Spleen (tissue), 11 donors: ENCODE measurements at regions not wholly inside any gene's neighbourhood (a gene's known extent, or its start where the extent isn't known, plus 50 kb on each side); places are given as distances from the start of the nearest gene placed in this dataset.

Experiments
- DNase-seq: peaks from one replicate; pipeline ENCODE4 v3.0.0-alpha.2; 2020
- H3K27ac ChIP-seq, 8 donors: fragments of 200-600 bp; sonication (generic) in 7 of 8; 1 replicate in 4 of 8; 2 replicates in 4 of 8; pipeline versions ENCODE4 v1.5.0 to v1.8.0; 2016 to 2021; ENCODE audit warnings: inconsistent platforms in 4 of 8, mild to moderate bottlenecking in 4 of 8, moderate library complexity in 1 of 8
- H3K27me3 ChIP-seq, 7 donors: fragments of 200-600 bp; sonication (generic) in 6 of 7; replicated peaks in 1 of 7; 1 replicate in 4 of 7; 2 replicates in 3 of 7; pipeline versions ENCODE4 v1.5.0 to v1.8.0; 2016 to 2021; ENCODE audit warnings: inconsistent platforms in 3 of 7, mild to moderate bottlenecking in 1 of 7
- H3K36me3 ChIP-seq, 6 donors: fragments of 200-600 bp; sonication (generic) in 5 of 6; 1 replicate in 4 of 6; 2 replicates in 2 of 6; pipeline versions ENCODE4 v1.5.0 to v1.8.0; 2016 to 2021; ENCODE audit warnings: inconsistent platforms in 2 of 6
- H3K4me1 ChIP-seq, 6 donors: fragments of 200-600 bp; sonication (generic) in 5 of 6; 1 replicate in 3 of 6; 2 replicates in 3 of 6; pipeline versions ENCODE4 v1.5.0 to v1.8.0; 2016 to 2021; ENCODE audit warnings: inconsistent platforms in 3 of 6
- H3K4me3 ChIP-seq, 8 donors: fragments of 200-600 bp; sonication (generic) in 7 of 8; 1 replicate in 4 of 8; 2 replicates in 4 of 8; pipeline versions ENCODE4 v1.5.0 to v1.8.0; 2016 to 2021; ENCODE audit warnings: inconsistent platforms in 4 of 8, mild to moderate bottlenecking in 4 of 8, moderate library complexity in 2 of 8
- H3K9me3 ChIP-seq, 8 donors: fragments of 200-600 bp; sonication (generic) in 7 of 8; 1 replicate in 4 of 8; 2 replicates in 4 of 8; pipeline versions ENCODE4 v1.5.0 to v1.8.0; 2016 to 2021; ENCODE audit warnings: inconsistent platforms in 4 of 8
- POLR2A ChIP-seq, 3 donors: fragments of 450-650 bp; IDR thresholded peaks; one replicate each; pipeline ENCODE4 v1.5.1; 2017; ENCODE audit warnings: antibody characterized with exemption in 3 of 3, mild to moderate bottlenecking in 1 of 3
- POLR2AphosphoS5 ChIP-seq, 3 donors: sonication (generic); formaldehyde crosslinking; IDR thresholded peaks; one replicate each; pipeline ENCODE4 v1.5.1; 2017; ENCODE audit warnings: antibody characterized with exemption in 3 of 3
- WGBS, 5 donors: extraction: QIAGEN DNeasy Blood & Tissue Kit in 3 of 5; methylation state at CpG; one replicate each; pipeline versions ENCODE4 v1.1.5 to v1.1.7; 2013 to 2018; 5-methylcytosine and 5-hydroxymethylcytosine counted together
- intact Hi-C: fragments of 100-400 bp; cut with DNase I; formaldehyde crosslinking; loops from one replicate; pipeline ENCODE4 v1.15.0; 2023; ENCODE audit warnings: low total_unique reads
- TF ChIP-seq, protein P1 (sequence below), 11 experiments: fragments of 200-600 bp in 7 of 11; fragments of 450-650 bp in 4 of 11; sonication (generic) in 4 of 11; IDR thresholded peaks in 8 of 11; conservative IDR thresholded peaks in 3 of 11; 1 replicate in 7 of 11; 2 replicates in 4 of 11; pipeline versions ENCODE4 v1.4.0 to v1.8.0; 2016 to 2021; ENCODE audit warnings: antibody characterized with exemption in 11 of 11, inconsistent platforms in 4 of 11, mild to moderate bottlenecking in 1 of 11
- donor health status: healthy with polysubstance abuse.
- donor health status: DM: no; HTN: no; CAD: no; lungs with moderate emphysema.
- donor health status: DM: no; HTN: no; CAD: no.
- donor health status: Bipolar disorder and iron deficiency.
- donor health status: healthy.
- donor health status: DM: no; HTN: no; CAD: no.
- donor health status: DM: yes; HTN: yes; CAD: no.

DNA sequence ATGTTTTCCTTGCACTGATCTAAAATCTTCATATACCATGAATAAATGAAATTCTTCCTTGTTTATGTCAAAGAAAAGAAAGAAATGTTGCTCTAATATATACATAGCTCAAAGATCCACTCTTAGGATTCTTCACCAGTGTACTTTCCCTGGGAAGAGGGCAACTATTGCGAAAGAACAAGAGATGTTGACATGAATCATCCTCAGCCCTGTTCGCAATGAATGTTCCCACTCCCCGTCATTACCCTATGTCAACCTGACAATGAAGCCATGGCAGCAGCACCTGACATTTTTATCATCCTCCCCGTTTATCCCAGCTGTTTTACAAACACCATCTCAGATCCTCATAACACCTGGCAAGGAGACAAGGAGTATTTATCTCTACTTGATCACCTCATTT is 409.1 kb upstream of the GRIA1 start:
- no peaks in the 10 kb centered on the region for H3K4me1 ChIP-seq
- no peak overlapping the region for H3K4me3 ChIP-seq
- no peak for DNase-seq
- H3K36me3 ChIP-seq: no peaks in the 10 kb centered on the region
- intact Hi-C loops: no loop called here
- H3K9me3 ChIP-seq: peaks cover 0 to 15% (median 0%) of the 10 kb centered on the region in 8 donors
- H3K27me3 ChIP-seq: no peaks in the 10 kb centered on the region
- 80 to 85% (median 82%) methylated on average over 4 of the region's 4 CpGs for WGBS, 5 donors
- no peak overlapping the region for H3K27ac ChIP-seq
- TF ChIP-seq POLR2AphosphoS5 (IDR thresholded peaks at IDR 0.05): no peak
- no peak for TF ChIP-seq POLR2A (IDR thresholded peaks at IDR 0.05)
- TF ChIP-seq, protein P1, sequence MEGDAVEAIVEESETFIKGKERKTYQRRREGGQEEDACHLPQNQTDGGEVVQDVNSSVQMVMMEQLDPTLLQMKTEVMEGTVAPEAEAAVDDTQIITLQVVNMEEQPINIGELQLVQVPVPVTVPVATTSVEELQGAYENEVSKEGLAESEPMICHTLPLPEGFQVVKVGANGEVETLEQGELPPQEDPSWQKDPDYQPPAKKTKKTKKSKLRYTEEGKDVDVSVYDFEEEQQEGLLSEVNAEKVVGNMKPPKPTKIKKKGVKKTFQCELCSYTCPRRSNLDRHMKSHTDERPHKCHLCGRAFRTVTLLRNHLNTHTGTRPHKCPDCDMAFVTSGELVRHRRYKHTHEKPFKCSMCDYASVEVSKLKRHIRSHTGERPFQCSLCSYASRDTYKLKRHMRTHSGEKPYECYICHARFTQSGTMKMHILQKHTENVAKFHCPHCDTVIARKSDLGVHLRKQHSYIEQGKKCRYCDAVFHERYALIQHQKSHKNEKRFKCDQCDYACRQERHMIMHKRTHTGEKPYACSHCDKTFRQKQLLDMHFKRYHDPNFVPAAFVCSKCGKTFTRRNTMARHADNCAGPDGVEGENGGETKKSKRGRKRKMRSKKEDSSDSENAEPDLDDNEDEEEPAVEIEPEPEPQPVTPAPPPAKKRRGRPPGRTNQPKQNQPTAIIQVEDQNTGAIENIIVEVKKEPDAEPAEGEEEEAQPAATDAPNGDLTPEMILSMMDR (IDR thresholded peaks at IDR 0.05 in 8 of 11, conservative IDR thresholded peaks at IDR 0.05 in 3 of 11): no peak

DNA sequence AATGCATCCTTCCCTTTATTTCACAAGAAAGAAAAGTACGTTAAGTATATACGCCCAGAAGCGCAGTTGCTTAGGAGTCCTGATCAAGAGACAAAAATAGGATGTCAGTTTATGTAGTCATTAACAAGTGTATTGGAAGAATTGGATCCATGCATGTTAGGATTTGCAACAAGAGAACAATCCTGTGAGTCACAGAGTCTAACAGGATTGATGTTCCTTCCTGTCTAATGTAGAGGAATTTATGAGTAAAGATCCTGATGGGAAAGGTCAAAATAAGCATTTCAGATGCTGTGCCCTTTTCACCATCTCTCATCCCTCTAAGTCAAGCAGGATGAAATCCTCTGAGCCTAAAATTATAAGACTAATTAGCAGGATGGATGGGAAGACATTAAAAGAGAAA is 406.0 kb upstream of the GRIA1 start:
- Histone ChIP-seq H3K36me3 (no peaks in the 10 kb centered on the region), H3K4me3 (no peak overlapping the region), H3K4me1 (no peaks in the 10 kb centered on the region), H3K27me3 (no peaks in the 10 kb centered on the region), H3K9me3 (peaks cover 0 to 9% (median 0%) of the 10 kb centered on the region in 8 donors), H3K27ac (no peak overlapping the region)
- no peak for DNase-seq
- 82 to 95% (median 89%) methylated on average over 3 of the region's 3 CpGs for WGBS, 5 donors
- TF ChIP-seq, protein P1 (IDR thresholded peaks at IDR 0.05 in 8 of 11, conservative IDR thresholded peaks at IDR 0.05 in 3 of 11): no peak
- TF ChIP-seq POLR2AphosphoS5 (IDR thresholded peaks at IDR 0.05) (no peak), POLR2A (IDR thresholded peaks at IDR 0.05) (no peak)
- intact Hi-C loops: no loop called here

DNA sequence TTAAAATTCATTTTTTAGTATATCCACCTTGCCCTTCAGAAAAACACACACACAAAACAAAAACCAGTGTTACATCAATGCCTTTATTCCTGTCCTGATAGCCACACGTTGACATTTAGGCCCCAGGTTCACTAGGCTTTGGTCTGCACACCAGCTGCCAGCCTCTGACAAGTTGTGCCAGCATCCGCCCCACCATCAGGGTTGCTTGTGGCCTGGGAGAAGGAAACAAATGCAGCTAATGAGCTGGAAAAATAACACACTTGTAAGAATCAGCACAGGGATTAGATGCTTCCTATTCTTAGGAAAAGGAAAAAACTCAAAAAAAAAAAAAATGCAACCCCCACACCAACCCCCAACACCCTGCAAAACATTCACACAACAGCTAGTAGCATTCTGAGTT is 404.0 kb upstream of the GRIA1 start:
- Histone ChIP-seq H3K27ac (no peak overlapping the region), H3K27me3 (no peaks in the 10 kb centered on the region), H3K4me1 (no peaks in the 10 kb centered on the region), H3K4me3 (no peak overlapping the region), H3K9me3 (no peaks in the 10 kb centered on the region), H3K36me3 (no peaks in the 10 kb centered on the region)
- intact Hi-C loops: no loop called here
- TF ChIP-seq POLR2AphosphoS5 (IDR thresholded peaks at IDR 0.05) (no peak), POLR2A (IDR thresholded peaks at IDR 0.05) (no peak)
- TF ChIP-seq, protein P1 (IDR thresholded peaks at IDR 0.05 in 8 of 11, conservative IDR thresholded peaks at IDR 0.05 in 3 of 11): no peak
- WGBS, 5 donors: 54 to 70% (median 64%) methylated on average over 2 of the region's 2 CpGs
- no peak for DNase-seq

DNA sequence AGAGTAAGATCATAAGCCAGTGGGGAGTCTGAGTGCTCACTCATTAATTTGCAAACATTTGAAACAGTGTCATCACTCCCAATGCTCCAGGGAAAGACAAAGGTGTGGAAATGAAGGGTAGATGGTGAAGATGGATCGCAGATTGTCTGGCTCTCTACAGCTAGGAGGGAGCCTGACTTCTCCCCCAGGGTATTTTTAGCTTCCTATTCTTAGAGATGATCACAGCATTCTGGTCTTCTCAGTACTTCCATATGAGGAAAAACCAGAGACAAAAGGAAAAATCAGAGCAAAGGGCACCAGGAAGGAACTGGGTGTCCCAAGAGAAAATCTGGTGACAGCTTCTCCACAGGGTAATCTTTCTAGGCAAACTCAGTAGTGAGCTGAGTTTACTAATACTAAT is 401.9 kb upstream of the GRIA1 start:
- WGBS, 5 donors: 68 to 78% (median 70%) methylated on average over 1 of the region's 1 CpG
- Histone ChIP-seq H3K4me3 (no peak overlapping the region), H3K27me3 (no peaks in the 10 kb centered on the region), H3K4me1 (no peaks in the 10 kb centered on the region), H3K27ac (no peak overlapping the region), H3K9me3 (no peaks in the 10 kb centered on the region), H3K36me3 (no peaks in the 10 kb centered on the region)
- DNase-seq: no peak
- TF ChIP-seq, protein P1 (IDR thresholded peaks at IDR 0.05 in 8 of 11, conservative IDR thresholded peaks at IDR 0.05 in 3 of 11): no peak
- TF ChIP-seq POLR2A (IDR thresholded peaks at IDR 0.05) (no peak), POLR2AphosphoS5 (IDR thresholded peaks at IDR 0.05) (no peak)
- intact Hi-C loops: no loop called here
